RCC 7860 (cell line): ENCODE measurements at regions not wholly inside any gene's neighbourhood (a gene's known extent, or its start where the extent isn't known, plus 50 kb on each side); places are given as distances from the start of the nearest gene placed in this dataset.
A peak's percentile ranks its signal among the peaks of the same experiment; 100 is the strongest.

Experiments
- DNase-seq: peaks from one replicate; pipeline ENCODE4 v3.0.0-alpha.2; 2015; ENCODE audit warnings: low spot score
- FAIRE-seq: peaks from 2 replicates; lab custom pipeline; 2012; peaks lifted over from hg19 to GRCh38; lab: Jason Lieb, UNC

GRCh38 chr3:124514683-124515082 lies 215.6 kb upstream of the UMPS start:
- peak; percentile 58 for DNase-seq
- FAIRE-seq: peak; percentile 94

- no peak for FAIRE-seq
- DNase-seq: no peak
Measured at GRCh38 chr3:124516333-124516732, 213.9 kb upstream of the UMPS start.

GRCh38 chr3:124517306-124517705 lies 212.9 kb upstream of the UMPS start:
- DNase-seq: no peak
- FAIRE-seq: no peak

GRCh38 chr3:124518350-124518749 lies 211.9 kb upstream of the UMPS start:
- FAIRE-seq (no peak), DNase-seq (no peak)

GRCh38 chr3:124519591-124520194 lies 210.6 kb upstream of the UMPS start:
- DNase-seq (no peak), FAIRE-seq (no peak)

GRCh38 chr3:124520970-124521369 lies 209.3 kb upstream of the UMPS start:
- FAIRE-seq (no peak), DNase-seq (no peak)

- FAIRE-seq (no peak), DNase-seq (no peak)
Measured at GRCh38 chr3:124522082-124522625, 208.1 kb upstream of the UMPS start.

GRCh38 chr3:124526601-124527000 lies 203.7 kb upstream of the UMPS start:
- DNase-seq: no peak
- FAIRE-seq: no peak

GRCh38 chr3:124529826-124530571 lies 200.3 kb upstream of the UMPS start:
- FAIRE-seq (no peak), DNase-seq (no peak)

- no peak for FAIRE-seq
- no peak for DNase-seq
Measured at GRCh38 chr3:124530916-124531315, 199.3 kb upstream of the UMPS start.

GRCh38 chr3:124532071-124532470 lies 198.2 kb upstream of the UMPS start:
- FAIRE-seq: no peak
- DNase-seq: no peak

GRCh38 chr3:124535306-124535705 lies 194.9 kb upstream of the UMPS start:
- no peak for FAIRE-seq
- no peak for DNase-seq

GRCh38 chr3:124540550-124541211 lies 189.6 kb upstream of the UMPS start:
- DNase-seq (no peak), FAIRE-seq (no peak)

- DNase-seq (no peak), FAIRE-seq (no peak)
Measured at GRCh38 chr3:124542214-124542869, 187.9 kb upstream of the UMPS start.

GRCh38 chr3:124545891-124546290 lies 184.4 kb upstream of the UMPS start:
- FAIRE-seq: no peak
- no peak for DNase-seq

GRCh38 chr3:124552224-124552623 lies 178.0 kb upstream of the UMPS start:
- peak; percentile 58 for DNase-seq
- FAIRE-seq: peak; percentile 29

- DNase-seq (no peak), FAIRE-seq (no peak)
Measured at GRCh38 chr3:124553178-124553577, 177.1 kb upstream of the UMPS start.

- DNase-seq (no peak), FAIRE-seq (no peak)
Measured at GRCh38 chr3:124556636-124557035, 173.6 kb upstream of the UMPS start.

- FAIRE-seq (no peak), DNase-seq (no peak)
Measured at GRCh38 chr3:124557433-124558232, 172.6 kb upstream of the UMPS start.
